A673 (cell line): ENCODE measurements at regions not wholly inside any gene's neighbourhood (a gene's known extent, or its start where the extent isn't known, plus 50 kb on each side); places are given as distances from the start of the nearest gene placed in this dataset.

Experiments used
- CTCF ChIP-seq: fragments of 300-800, 200-600 bp; sonication (generic); conservative IDR thresholded peaks from 2 replicates; pipeline ENCODE4 v1.5.1; 2017; ENCODE audit warnings: low read depth, mild to moderate bottlenecking, antibody characterized with exemption, low read length, moderate library complexity, mixed read lengths
- EZH2 ChIP-seq: fragments of 200-600 bp; sonication (generic); IDR thresholded peaks from 2 replicates; pipeline ENCODE4 v1.6.1; 2017; ENCODE audit warnings: borderline replicate concordance, low read depth, mild to moderate bottlenecking, mixed read lengths, antibody characterized with exemption, low read length; ENCODE audit not compliant: poor library complexity, severe bottlenecking

DNA sequence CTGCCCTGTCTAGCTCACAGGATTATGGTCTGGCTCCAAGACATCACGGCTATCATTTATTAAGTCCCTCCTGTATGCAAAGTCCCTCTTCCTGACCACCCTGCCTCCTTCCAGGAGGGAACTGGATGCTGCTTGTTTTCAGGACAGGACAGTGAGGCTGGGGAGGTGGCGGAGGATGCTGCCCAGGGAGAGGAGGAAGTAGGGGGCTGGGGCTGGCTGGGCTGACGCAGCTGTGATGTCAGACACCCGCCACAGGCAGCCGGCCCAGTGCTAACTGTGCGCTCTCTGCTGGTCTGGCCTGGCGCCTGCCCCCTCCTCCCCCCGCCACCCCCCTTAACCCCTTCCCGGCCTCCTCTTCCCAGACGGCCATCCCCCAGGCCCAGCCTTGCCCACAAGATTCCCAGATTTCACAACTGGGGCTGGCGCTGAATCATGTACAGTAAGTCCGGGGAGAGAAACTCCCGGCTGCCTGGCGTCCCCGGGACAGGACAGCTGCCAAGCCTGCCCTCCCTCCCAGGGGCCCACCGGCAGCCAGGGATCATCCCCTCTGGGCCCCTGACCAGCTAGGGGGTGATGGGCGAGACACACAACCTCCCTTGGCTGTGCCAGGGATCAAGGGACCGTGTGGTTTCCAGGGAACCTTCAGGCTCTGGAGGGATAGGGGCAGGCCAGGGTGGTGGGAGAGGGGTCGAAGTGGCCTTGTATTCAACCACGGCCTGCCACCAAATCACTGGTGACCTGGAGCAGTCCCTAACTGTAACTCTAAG is 118.1 kb downstream of the CEBPB start:
- TF ChIP-seq CTCF, result no peak
- TF ChIP-seq EZH2, result no peak
